ENCODE measurements at regions not wholly inside any gene's neighbourhood (a gene's known extent, or its start where the extent isn't known, plus 50 kb on each side); places are given as distances from the start of the nearest gene placed in this dataset.

DNA sequence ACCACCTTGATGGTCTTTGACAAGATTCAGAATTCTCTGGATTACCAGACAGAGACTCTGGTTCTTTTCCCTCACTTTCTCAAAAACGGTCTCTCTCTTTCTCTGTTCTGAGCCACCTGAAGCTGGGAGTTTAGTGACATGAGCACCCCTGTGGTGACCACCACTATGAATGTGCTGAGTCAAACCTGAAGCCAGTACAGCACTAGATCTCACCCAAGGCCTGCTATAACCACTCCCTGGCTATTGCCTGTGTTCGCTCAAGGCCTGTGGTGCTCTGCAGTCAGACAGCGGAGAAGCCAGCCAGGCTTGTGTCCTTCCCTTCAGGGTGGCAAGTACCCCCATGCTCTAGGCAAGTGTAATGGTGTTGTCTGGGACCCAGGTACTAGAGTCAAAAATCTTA lies 828.9 kb upstream of the NXPH2 start:
- TF ChIP-seq, protein P1, sequence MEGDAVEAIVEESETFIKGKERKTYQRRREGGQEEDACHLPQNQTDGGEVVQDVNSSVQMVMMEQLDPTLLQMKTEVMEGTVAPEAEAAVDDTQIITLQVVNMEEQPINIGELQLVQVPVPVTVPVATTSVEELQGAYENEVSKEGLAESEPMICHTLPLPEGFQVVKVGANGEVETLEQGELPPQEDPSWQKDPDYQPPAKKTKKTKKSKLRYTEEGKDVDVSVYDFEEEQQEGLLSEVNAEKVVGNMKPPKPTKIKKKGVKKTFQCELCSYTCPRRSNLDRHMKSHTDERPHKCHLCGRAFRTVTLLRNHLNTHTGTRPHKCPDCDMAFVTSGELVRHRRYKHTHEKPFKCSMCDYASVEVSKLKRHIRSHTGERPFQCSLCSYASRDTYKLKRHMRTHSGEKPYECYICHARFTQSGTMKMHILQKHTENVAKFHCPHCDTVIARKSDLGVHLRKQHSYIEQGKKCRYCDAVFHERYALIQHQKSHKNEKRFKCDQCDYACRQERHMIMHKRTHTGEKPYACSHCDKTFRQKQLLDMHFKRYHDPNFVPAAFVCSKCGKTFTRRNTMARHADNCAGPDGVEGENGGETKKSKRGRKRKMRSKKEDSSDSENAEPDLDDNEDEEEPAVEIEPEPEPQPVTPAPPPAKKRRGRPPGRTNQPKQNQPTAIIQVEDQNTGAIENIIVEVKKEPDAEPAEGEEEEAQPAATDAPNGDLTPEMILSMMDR (IDR thresholded peaks at IDR 0.05; ENCODE audit: low read depth, low read length): no peak
- TF ChIP-seq, protein P2, sequence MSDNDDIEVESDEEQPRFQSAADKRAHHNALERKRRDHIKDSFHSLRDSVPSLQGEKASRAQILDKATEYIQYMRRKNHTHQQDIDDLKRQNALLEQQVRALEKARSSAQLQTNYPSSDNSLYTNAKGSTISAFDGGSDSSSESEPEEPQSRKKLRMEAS (IDR thresholded peaks at IDR 0.05; ENCODE audit: low read depth, low read length): no peak

Data from NB4 (cell line).